ENCODE measurements at regions not wholly inside any gene's neighbourhood (a gene's known extent, or its start where the extent isn't known, plus 50 kb on each side); places are given as distances from the start of the nearest gene placed in this dataset.

- ChIA-PET CTCF (no interaction called here), POLR2A (ENCODE audit: unreplicated experiment) (no interaction called here)
- no peak overlapping the region for H3K4me3 ChIP-seq (ENCODE audit: low read length)
- H3K27ac ChIP-seq (ENCODE audit: low read length) = no peak overlapping the region
- no peaks in the 10 kb centered on the region for H3F3A ChIP-seq (ENCODE audit: low read length, unreplicated experiment)
- H3K79me2 ChIP-seq (ENCODE audit: low read length) = no peaks in the 10 kb centered on the region
- H3K36me3 ChIP-seq (ENCODE audit: low read depth, low read length) = no peaks in the 10 kb centered on the region
- H3K9ac ChIP-seq (ENCODE audit: low read length) = no peak overlapping the region
- H3K4me2 ChIP-seq (ENCODE audit: low read length) = no peak overlapping the region
- intact Hi-C loops (cut with micrococcal nuclease) = no loop called here
- ATAC-seq (no peak), DNase-seq (no peak)
- no peaks in the 10 kb centered on the region for H3K9me2 ChIP-seq (replicated peaks; ENCODE audit: low read length)
- H3K27me3 ChIP-seq (ENCODE audit: low read length) = no peaks in the 10 kb centered on the region
- no TSS peak for BruUV-seq (replicated peaks)
- H4K20me1 ChIP-seq (ENCODE audit: low read length) = no peaks in the 10 kb centered on the region
- H3K4me1 ChIP-seq (ENCODE audit: insufficient read depth, low read length) = no peaks in the 10 kb centered on the region
- no peak overlapping the region for H2AFZ ChIP-seq (ENCODE audit: low read length)
- TF ChIP-seq EZH2 (IDR thresholded peaks at IDR 0.05; ENCODE audit: low read length, unreplicated experiment) (no peak), EZH2phosphoT487 (IDR thresholded peaks at IDR 0.05; ENCODE audit: borderline replicate concordance, low read length) (no peak)
- H3K9me3 ChIP-seq (ENCODE audit: low read length) = no peaks in the 10 kb centered on the region
These were observed 2178.3 kb upstream of the PIK3C3 start for GRCh38 chr18:39776766-39777165.

GRCh38 chr18:39774957-39775598, 2180.0 kb upstream of the PIK3C3 start:
- H3K4me2 ChIP-seq (ENCODE audit: low read length) = no peak overlapping the region

GRCh38 chr18:39773646-39774045, 2181.4 kb upstream of the PIK3C3 start:
- Histone ChIP-seq H3K79me2 (ENCODE audit: low read length) (no peaks in the 10 kb centered on the region), H3K4me1 (ENCODE audit: insufficient read depth, low read length) (no peaks in the 10 kb centered on the region), H3K4me3 (ENCODE audit: low read length) (no peak overlapping the region), H3K9me2 (replicated peaks; ENCODE audit: low read length) (no peaks in the 10 kb centered on the region), H3K9me3 (ENCODE audit: low read length) (no peaks in the 10 kb centered on the region), H2AFZ (ENCODE audit: low read length) (no peak overlapping the region), H3F3A (ENCODE audit: low read length, unreplicated experiment) (no peaks in the 10 kb centered on the region), H3K4me2 (ENCODE audit: low read length) (no peak overlapping the region), H3K27me3 (ENCODE audit: low read length) (no peaks in the 10 kb centered on the region), H3K9ac (ENCODE audit: low read length) (no peak overlapping the region), H3K36me3 (ENCODE audit: low read depth, low read length) (no peaks in the 10 kb centered on the region), H3K27ac (ENCODE audit: low read length) (no peak overlapping the region), H4K20me1 (ENCODE audit: low read length) (no peaks in the 10 kb centered on the region)
- intact Hi-C loops (cut with micrococcal nuclease) = no loop called here
- ATAC-seq = no peak
- POLR2A ChIA-PET (ENCODE audit: unreplicated experiment) = no interaction called here
- TF ChIP-seq EZH2phosphoT487 (IDR thresholded peaks at IDR 0.05; ENCODE audit: borderline replicate concordance, low read length) (no peak), CTCF (conservative IDR thresholded peaks at IDR 0.05; ENCODE audit: low read depth, low read length) (no peak), EZH2 (IDR thresholded peaks at IDR 0.05; ENCODE audit: low read length, unreplicated experiment) (no peak)
- DNase-seq = no peak
- CTCF ChIA-PET = no interaction called here
- no TSS peak for BruUV-seq (replicated peaks)

More at GRCh38 chr18:39774957-39775598, 2180.0 kb upstream of the PIK3C3 start:
- intact Hi-C loops (cut with micrococcal nuclease) = no loop called here
- H3K9me2 ChIP-seq (replicated peaks; ENCODE audit: low read length) = no peaks in the 10 kb centered on the region
- H3K79me2 ChIP-seq (ENCODE audit: low read length) = no peaks in the 10 kb centered on the region
- no peak for ATAC-seq
- no TSS peak for BruUV-seq (replicated peaks)
- POLR2A ChIA-PET (ENCODE audit: unreplicated experiment) = no interaction called here
- no peaks in the 10 kb centered on the region for H3K9me3 ChIP-seq (ENCODE audit: low read length)
- H3K4me1 ChIP-seq (ENCODE audit: insufficient read depth, low read length) = no peaks in the 10 kb centered on the region
- no peak overlapping the region for H2AFZ ChIP-seq (ENCODE audit: low read length)
- CTCF ChIA-PET = no interaction called here
- H3F3A ChIP-seq (ENCODE audit: low read length, unreplicated experiment) = no peaks in the 10 kb centered on the region
- no peak overlapping the region for H3K4me3 ChIP-seq (ENCODE audit: low read length)
- H4K20me1 ChIP-seq (ENCODE audit: low read length) = no peaks in the 10 kb centered on the region
- H3K27me3 ChIP-seq (ENCODE audit: low read length) = no peaks in the 10 kb centered on the region
- TF ChIP-seq EZH2 (IDR thresholded peaks at IDR 0.05; ENCODE audit: low read length, unreplicated experiment) = no peak
- TF ChIP-seq CTCF (conservative IDR thresholded peaks at IDR 0.05; ENCODE audit: low read depth, low read length) = no peak
- TF ChIP-seq EZH2phosphoT487 (IDR thresholded peaks at IDR 0.05; ENCODE audit: borderline replicate concordance, low read length) = no peak
- no peak for DNase-seq
- no peak overlapping the region for H3K9ac ChIP-seq (ENCODE audit: low read length)
- no peak overlapping the region for H3K27ac ChIP-seq (ENCODE audit: low read length)
- no peaks in the 10 kb centered on the region for H3K36me3 ChIP-seq (ENCODE audit: low read depth, low read length)
